HG02884 (cell line): ENCODE measurements at regions not wholly inside any gene's neighbourhood (a gene's known extent, or its start where the extent isn't known, plus 50 kb on each side); places are given as distances from the start of the nearest gene placed in this dataset.
"Not testable (repeated sequence)": the region's sequence is repeated elsewhere in the genome, so short reads cannot be mapped to it uniquely, and the experiment has no call there.

Source experiments
- ATAC-seq: cut with Tn5 transposase; IDR thresholded peaks from one replicate; pipeline ENCODE4 v1.9.1; 2021; ENCODE audit warnings: mild to moderate bottlenecking, moderate library complexity; ENCODE audit not compliant: unreplicated experiment

- ATAC-seq, result no peak
These were observed 341.7 kb upstream of the KITLG start for GRCh38 chr12:88921890-88922532.

DNA sequence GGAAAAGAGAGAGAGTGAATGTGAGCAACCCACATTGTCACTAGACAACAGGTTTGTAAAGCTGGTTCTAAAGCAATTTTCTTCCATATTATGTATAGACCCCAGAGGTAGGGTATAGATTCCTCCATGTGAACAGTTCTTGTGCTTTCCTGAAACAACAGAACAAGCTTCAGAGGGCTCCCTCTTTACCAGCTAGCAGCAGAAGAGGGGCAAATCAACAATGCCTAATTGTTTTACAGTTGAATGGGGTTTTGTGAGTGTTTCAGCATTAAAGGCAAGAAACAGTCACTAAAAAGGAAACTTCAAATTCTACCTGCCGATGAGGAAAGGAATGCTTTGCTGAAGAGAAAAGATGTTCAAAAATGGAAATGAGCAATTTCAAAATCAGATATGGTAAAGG lies 341.2 kb upstream of the KITLG start:
- ATAC-seq, result no peak

- ATAC-seq, result no peak
These were observed 337.9 kb upstream of the KITLG start for GRCh38 chr12:88918161-88918560.

GRCh38 chr12:88914967-88915366 lies 334.7 kb upstream of the KITLG start:
- no peak for ATAC-seq

GRCh38 chr12:88909510-88909909 lies 329.2 kb upstream of the KITLG start:
- no peak for ATAC-seq

- ATAC-seq, result no peak
These were observed 328.1 kb upstream of the KITLG start for GRCh38 chr12:88908345-88908744.

DNA sequence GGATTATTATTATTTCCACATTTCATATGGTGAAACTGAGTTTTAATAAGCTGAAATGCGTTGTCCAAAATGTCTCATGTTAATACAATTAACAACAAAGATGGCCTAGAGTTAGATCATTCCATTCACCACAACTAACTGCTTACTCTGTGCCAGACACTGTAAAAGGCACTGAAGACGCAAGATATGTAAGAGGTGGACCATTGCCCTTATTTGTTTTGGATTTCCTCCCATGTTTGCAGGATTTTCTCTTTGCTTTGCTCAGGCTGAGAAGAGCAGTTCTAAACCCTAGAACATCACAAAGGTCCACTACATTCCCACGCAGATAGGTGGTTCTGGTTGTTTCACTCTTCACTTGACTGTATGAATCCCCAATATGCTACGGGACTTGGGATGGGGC lies 324.4 kb upstream of the KITLG start:
- ATAC-seq, result no peak

- ATAC-seq, result no peak
These were observed 323.1 kb upstream of the KITLG start for GRCh38 chr12:88903333-88903732.

GRCh38 chr12:88897723-88898122 lies 317.5 kb upstream of the KITLG start:
- ATAC-seq, result no peak

- no peak for ATAC-seq
These were observed 316.7 kb upstream of the KITLG start for GRCh38 chr12:88896958-88897357.

DNA sequence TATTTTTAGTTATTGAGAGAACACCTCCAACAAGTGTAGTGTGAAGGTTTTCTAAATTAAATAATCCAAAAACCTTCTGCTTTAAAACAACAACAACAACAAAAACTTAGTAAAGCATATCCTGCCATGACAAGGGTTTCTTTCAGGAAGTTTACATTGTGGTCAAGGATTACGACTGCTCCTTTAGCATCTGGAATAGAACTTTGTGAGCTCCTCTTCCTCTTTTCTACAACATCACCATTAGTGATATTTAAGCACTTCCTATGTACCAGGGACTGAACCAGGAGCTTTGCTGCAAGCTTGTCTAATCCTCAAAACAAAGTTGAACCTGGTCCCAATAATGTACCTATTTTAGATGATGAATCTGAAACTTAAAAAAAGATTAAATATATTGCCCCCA lies 315.4 kb upstream of the KITLG start:
- ATAC-seq, result no peak

GRCh38 chr12:88893801-88894200 lies 313.5 kb upstream of the KITLG start:
- no peak for ATAC-seq

- not testable (repeated sequence) for ATAC-seq
These were observed 311.2 kb upstream of the KITLG start for GRCh38 chr12:88891434-88891833.

DNA sequence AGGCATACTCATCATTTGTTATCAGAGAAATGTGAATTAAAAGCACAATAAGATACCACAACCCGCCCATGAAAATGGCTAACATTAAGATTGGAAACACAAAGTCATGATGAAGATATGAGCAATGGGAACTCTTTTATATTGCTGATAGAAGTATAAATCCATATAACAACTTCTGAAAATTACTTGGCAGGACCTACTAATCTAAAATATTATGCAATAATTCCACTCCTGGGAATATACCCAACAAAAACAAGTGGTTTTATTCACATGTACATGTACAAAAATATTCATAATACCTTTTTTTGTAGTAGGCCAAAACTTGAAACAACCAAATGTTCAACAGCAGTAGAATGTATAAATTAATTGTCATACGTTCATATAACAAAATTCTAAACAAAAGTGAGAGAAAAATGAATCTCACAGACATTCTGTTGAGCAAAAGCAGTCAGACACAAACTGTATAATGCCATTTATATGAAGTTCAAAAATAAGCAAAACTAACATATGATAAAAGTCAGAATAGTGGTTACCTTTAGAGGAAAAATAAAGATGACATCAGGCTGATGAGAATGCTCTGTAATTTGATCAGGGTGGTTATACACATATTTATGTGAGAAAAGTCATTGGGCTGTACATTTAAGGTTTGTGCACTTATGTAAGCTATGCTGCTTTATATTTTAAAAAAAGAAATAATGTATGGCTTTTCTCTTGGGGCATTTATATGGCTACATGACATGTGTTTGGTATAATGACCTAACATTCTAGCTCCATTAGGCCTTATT lies 309.2 kb upstream of the KITLG start:
- no peak for ATAC-seq

DNA sequence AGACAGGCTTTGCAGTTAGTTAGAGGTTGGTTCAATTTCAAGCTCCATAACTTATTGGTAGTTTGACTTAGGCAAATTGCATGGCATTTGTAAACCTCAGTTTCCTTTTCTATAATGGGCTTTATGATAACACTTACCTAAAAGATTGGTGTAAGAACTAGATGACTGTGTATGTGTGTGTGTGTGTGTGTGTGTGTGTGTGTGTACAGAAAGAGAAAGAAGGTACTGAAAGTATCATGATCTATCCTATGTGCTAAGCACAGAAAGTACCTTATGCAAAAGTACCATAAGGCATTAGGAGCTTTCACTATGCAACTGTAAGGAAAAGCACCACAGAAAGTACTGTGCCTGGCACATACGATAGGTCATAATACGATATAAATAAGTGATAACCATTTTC lies 304.3 kb upstream of the KITLG start:
- peak; percentile 64 for ATAC-seq

- ATAC-seq, result no peak
These were observed 302.4 kb upstream of the KITLG start for GRCh38 chr12:88882662-88883061.

DNA sequence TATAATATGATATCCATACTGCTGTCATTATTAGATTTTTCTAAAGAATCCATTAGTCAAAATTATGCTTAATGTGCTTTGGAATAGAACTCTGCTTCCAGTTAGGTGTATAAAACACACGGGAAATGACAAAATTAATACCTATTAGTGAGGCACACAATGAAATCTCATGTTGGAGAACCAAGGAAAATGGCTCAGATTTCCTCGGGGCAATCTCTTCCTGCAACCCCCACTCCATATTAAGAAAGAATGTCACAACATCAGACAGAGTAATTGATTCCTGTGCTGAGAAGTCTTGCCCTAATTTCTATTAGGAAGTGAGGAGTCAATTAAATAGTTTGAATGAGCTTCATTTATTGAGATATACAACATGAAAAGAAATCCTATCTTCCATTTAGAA lies 299.8 kb upstream of the KITLG start:
- ATAC-seq, result no peak

DNA sequence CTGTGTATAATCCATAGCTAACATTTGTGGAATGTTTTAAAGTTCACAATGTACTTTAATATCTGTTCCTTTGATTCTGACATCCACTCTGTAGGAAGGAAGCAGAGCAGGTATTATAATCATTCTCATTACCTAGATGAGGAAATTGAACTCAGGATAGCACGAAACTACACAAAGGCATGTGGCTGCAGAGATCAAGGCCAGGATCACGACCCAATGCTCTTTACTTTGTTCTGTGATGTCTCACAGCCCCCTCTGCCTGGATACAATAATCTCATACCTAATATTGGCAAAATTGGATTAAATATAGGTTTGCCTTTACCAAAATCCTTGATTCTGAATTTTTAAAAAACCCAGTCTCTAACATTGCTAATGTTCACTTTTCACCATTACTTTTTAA lies 298.0 kb upstream of the KITLG start:
- ATAC-seq, result no peak

DNA sequence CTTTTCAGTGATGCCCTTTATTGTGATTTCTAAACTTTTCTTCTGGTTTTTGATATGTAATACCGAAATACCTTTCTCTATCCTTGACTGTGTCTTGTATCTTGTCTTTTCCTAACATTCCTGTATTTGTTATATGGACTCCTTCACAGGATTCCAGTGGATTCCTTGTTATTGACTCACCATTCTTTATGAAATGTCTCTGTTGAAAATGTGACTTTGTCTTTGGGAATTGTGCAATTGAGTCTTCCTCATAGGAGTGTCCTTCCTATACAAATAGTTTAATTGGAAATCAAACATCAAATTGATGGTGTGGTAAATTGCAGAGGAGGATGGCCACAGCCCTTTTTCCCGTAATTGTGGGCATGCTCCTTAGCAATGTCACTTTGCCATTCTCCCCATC lies 296.6 kb upstream of the KITLG start:
- no peak for ATAC-seq

DNA sequence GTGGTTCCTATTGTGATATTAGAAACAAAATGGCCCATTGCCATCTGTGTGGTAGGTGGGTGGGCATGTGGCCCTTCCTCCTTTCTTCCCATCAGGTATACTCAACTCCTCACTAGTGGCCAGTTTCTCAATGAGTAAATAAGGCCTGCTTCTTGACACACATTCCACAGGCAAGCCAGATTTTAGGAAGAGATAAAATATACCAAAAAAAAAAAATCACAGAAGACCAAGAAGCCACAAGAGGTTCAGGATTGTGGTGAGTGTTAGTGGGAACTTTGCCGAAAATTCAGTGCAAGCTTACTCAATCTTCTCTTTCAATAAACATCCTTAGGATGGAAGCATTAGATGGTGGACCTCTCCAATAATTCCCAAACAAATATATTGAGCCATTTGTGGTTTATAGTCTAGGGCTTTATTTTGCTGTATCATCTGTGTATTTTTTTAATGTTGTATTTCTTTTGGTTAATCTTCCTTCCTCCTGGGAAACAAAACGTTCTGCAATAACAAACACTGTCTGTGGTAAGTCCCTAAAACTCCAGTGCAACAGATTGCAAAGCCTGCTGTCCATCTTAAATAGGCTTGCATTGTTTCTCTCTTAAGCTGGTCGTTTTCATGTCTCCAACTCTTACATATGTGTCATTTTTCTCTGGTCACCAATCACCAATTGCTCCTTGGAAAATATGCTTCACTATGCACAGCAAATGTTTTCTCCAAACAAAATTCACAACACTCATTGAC lies 289.9 kb upstream of the KITLG start:
- no peak for ATAC-seq

- no peak for ATAC-seq
These were observed 287.8 kb upstream of the KITLG start for GRCh38 chr12:88868050-88868449.

- no peak for ATAC-seq
These were observed 287.2 kb upstream of the KITLG start for GRCh38 chr12:88867510-88867909.
